ENCODE measurements at regions not wholly inside any gene's neighbourhood (a gene's known extent, or its start where the extent isn't known, plus 50 kb on each side); places are given as distances from the start of the nearest gene placed in this dataset.

DNA sequence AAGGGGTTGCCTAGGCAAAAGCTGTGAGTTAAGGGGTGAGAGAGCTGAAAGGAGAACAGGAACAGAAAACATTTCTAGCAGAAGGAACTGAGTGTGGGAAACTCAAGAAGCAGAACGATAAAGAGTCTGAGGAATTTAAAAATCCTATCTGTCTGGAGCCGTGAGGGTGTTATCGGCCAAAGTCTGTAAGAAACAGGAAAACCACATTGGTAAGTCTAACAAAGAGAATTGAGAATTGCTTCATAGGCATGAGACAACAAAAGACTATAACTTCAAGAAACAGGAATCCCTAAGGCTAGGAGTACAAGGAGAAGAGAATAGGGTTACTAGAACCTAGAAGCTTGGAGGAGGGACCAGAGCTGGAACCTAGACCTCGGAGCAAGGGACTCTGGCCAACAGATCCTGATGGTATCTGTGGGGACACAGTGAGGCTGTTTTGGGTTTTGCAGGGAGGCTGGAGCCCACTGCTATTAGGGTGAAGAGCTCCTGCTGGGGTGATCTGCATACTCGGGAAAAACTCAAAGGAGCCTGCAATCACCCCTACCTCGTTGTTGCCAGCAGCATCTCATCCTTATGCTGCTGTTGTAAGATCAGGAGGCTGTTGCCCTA, 175.6 kb downstream of the FBXO8 start:
- Histone ChIP-seq H4K20me1 (replicated peaks; ENCODE audit: control insufficient read depth, insufficient read depth, low read length) (no peaks in the 10 kb centered on the region), H3K9me3 (replicated peaks; ENCODE audit: control insufficient read depth, insufficient read depth, low read depth, low read length) (no peaks in the 10 kb centered on the region), H3K27ac (ENCODE audit: extremely low read depth, low read depth, low read length) (no peak overlapping the region), H3K4me1 (replicated peaks in 1 of 2; ENCODE audit: control insufficient read depth in 2 of 2, insufficient read depth in 2 of 2, low read length in 2 of 2) (peaks cover 0 to 2% of the 10 kb centered on the region in 2 experiments; a peak in 2 of 5 replicates), H2AFZ (ENCODE audit: low read depth, low read length) (peak overlapping the region; percentile 75), H3K27me3 (ENCODE audit: control insufficient read depth in 2 of 2, insufficient read depth in 2 of 2, low read length in 2 of 2) (no peaks in the 10 kb centered on the region), H3K9me1 (ENCODE audit: control insufficient read depth, insufficient read depth, low read length) (no peaks in the 10 kb centered on the region), H3K4me3 (no peak overlapping the region), H3K79me2 (ENCODE audit: control insufficient read depth, insufficient read depth, low read length) (no peaks in the 10 kb centered on the region), H3K9ac (ENCODE audit: insufficient read depth in 1 of 2, low read depth in 2 of 2, low read length in 2 of 2) (peak overlapping the region in 1 of 2 experiments; percentile 10; a peak in 1 of 4 replicates), H3K36me3 (ENCODE audit: control insufficient read depth, insufficient read depth, low read length) (no peaks in the 10 kb centered on the region), H3K4me2 (ENCODE audit: insufficient read depth, low read length) (peak overlapping the region; percentile 15)
- TF ChIP-seq, protein P1, sequence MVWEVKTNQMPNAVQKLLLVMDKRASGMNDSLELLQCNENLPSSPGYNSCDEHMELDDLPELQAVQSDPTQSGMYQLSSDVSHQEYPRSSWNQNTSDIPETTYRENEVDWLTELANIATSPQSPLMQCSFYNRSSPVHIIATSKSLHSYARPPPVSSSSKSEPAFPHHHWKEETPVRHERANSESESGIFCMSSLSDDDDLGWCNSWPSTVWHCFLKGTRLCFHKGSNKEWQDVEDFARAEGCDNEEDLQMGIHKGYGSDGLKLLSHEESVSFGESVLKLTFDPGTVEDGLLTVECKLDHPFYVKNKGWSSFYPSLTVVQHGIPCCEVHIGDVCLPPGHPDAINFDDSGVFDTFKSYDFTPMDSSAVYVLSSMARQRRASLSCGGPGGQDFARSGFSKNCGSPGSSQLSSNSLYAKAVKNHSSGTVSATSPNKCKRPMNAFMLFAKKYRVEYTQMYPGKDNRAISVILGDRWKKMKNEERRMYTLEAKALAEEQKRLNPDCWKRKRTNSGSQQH (CRISPR knock-in tag; IDR thresholded peaks at IDR 0.05), result no peak
- TF ChIP-seq, protein P2, sequence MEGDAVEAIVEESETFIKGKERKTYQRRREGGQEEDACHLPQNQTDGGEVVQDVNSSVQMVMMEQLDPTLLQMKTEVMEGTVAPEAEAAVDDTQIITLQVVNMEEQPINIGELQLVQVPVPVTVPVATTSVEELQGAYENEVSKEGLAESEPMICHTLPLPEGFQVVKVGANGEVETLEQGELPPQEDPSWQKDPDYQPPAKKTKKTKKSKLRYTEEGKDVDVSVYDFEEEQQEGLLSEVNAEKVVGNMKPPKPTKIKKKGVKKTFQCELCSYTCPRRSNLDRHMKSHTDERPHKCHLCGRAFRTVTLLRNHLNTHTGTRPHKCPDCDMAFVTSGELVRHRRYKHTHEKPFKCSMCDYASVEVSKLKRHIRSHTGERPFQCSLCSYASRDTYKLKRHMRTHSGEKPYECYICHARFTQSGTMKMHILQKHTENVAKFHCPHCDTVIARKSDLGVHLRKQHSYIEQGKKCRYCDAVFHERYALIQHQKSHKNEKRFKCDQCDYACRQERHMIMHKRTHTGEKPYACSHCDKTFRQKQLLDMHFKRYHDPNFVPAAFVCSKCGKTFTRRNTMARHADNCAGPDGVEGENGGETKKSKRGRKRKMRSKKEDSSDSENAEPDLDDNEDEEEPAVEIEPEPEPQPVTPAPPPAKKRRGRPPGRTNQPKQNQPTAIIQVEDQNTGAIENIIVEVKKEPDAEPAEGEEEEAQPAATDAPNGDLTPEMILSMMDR (IDR thresholded peaks at IDR 0.05 in 2 of 3, conservative IDR thresholded peaks at IDR 0.05 in 1 of 3; ENCODE audit: insufficient read depth in 2 of 3, low read depth in 1 of 3, low read length in 3 of 3), result peak in 2 of 3 experiments; percentile 4 to 9; a peak in 1 of 6 replicates
- 0 out of 4 replicates have a peak, but pooled peaks of 1 of the 2 experiments have one; percentile 13 for TF ChIP-seq RCOR1 (IDR thresholded peaks at IDR 0.05; ENCODE audit: borderline replicate concordance in 1 of 2, low read depth in 2 of 2, low read length in 2 of 2)
- no peak for TF ChIP-seq ETV6 (IDR thresholded peaks at IDR 0.05; ENCODE audit: borderline replicate concordance in 1 of 2, low read depth in 2 of 2, low read length in 1 of 2)
- TF ChIP-seq ETV6 (CRISPR knock-in tag; IDR thresholded peaks at IDR 0.05; ENCODE audit: borderline replicate concordance), result no peak
- peak; percentile 42; the same call in 1 of the 2 replicates for TF ChIP-seq SOX6 (IDR thresholded peaks at IDR 0.05)
- 0 out of 2 replicates have a peak, but pooled peaks have one; percentile 7 for TF ChIP-seq TAL1 (IDR thresholded peaks at IDR 0.05)
- peak; percentile 43; the same call in 1 of the 2 replicates for TF ChIP-seq CEBPB (tag; IDR thresholded peaks at IDR 0.05)
- peak; percentile 8; the same call in 1 of the 2 replicates for TF ChIP-seq CBFA2T3 (IDR thresholded peaks at IDR 0.05)
- TF ChIP-seq TEAD4 (IDR thresholded peaks at IDR 0.05; ENCODE audit: low read length), result 0 out of 2 replicates have a peak, but pooled peaks have one; percentile 20
- no peak for TF ChIP-seq TEAD4 (CRISPR knock-in tag; IDR thresholded peaks at IDR 0.05; ENCODE audit: borderline replicate concordance)
- POLR2A ChIA-PET, result interaction anchor here (1.7 kb wide), 1 partner anchor 11 kb away, joined by 5 read pairs; no protein-coding TSS in a partner anchor
- FAIRE-seq (peak; percentile 42), DNase-seq (ENCODE audit: extremely low read depth in 1 of 4, low spot score in 3 of 4) (peak in 2 of 4 experiments; percentile 20 to 34), ATAC-seq (peak; percentile 87)
- intact Hi-C loops (cut with micrococcal nuclease) (no loop called here), in situ Hi-C loops (cut with MboI) (no loop called here)
- no TSS peak for BruUV-seq (replicated peaks)
- CTCF ChIA-PET (ENCODE audit: low intra/inter-chr PET ratio), result no interaction called here
- 7% methylated on average over 6 of the region's 6 CpGs for WGBS (ENCODE audit: insufficient coverage, low coverage, missing lambda C conversion rate)

Measured in K562 (cell line).